ENCODE measurements at regions not wholly inside any gene's neighbourhood (a gene's known extent, or its start where the extent isn't known, plus 50 kb on each side); places are given as distances from the start of the nearest gene placed in this dataset.

DNA sequence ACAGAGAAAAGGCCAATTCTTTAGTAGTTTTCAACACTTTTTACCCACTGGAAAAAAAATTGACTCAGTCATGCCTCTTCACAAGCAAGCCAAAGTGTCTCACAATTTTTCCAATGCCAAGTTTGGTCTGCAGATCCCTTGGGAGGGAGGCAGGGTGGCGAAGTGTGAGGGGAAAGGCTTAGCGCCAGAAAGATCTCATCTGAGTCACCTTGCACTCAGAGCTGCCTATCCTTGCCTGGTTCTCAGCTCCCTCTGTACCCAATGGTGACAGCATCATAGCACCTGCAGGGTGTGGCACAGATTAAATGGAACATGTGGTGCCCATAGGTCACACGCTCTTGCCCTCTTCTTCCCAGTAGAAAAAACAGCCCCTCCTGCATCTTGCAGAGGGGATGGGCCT lies 55.2 kb upstream of the GYPC start:
- DNase-seq (ENCODE audit: low read depth): no peak
- TF ChIP-seq CTCF (conservative IDR thresholded peaks at IDR 0.05; ENCODE audit: low read length): no peak
- H3K4me3 ChIP-seq (ENCODE audit: low read length): no peak overlapping the region

GRCh38 chr2:126602334-126602733 lies 53.6 kb upstream of the GYPC start:
- no peak for TF ChIP-seq CTCF (conservative IDR thresholded peaks at IDR 0.05; ENCODE audit: low read length)
- DNase-seq (ENCODE audit: low read depth): no peak

More at GRCh38 chr2:126602334-126602733, 53.6 kb upstream of the GYPC start:
- no peak overlapping the region for H3K4me3 ChIP-seq (ENCODE audit: low read length)
